Testis (tissue), 2 donors: ENCODE measurements at regions not wholly inside any gene's neighbourhood (a gene's known extent, or its start where the extent isn't known, plus 50 kb on each side); places are given as distances from the start of the nearest gene placed in this dataset.

Experiments used
- DNase-seq: peaks from one replicate; pipeline ENCODE4 v3.0.0-alpha.2; 2019
- H3K27ac ChIP-seq, 2 donors: fragments of 200-600 bp; sonication (generic); one replicate each; pipeline ENCODE4 v1.5.1; 2019
- H3K27me3 ChIP-seq: fragments of 200-600 bp; sonication (generic); one replicate; pipeline ENCODE4 v1.5.1; 2019
- H3K36me3 ChIP-seq: fragments of 200-600 bp; sonication (generic); one replicate; pipeline ENCODE4 v1.5.1; 2017; ENCODE audit warnings: low read depth; ENCODE audit errors: missing control alignments
- H3K4me1 ChIP-seq: fragments of 200-600 bp; sonication (generic); one replicate; pipeline ENCODE4 v1.5.1; 2019
- H3K4me3 ChIP-seq, 2 donors: fragments of 200-600 bp; sonication (generic); one replicate each; pipeline ENCODE4 v1.5.1; 2017 to 2019
- H3K9me3 ChIP-seq: fragments of 200-600 bp; sonication (generic); one replicate; pipeline ENCODE4 v1.5.1; 2017
- CTCF ChIP-seq, 3 experiments: fragments of 450-650 bp in 2 of 3; fragments of 200-600 bp in 1 of 3; sonication (generic) in 1 of 3; IDR thresholded peaks; one replicate each; pipeline ENCODE4 v1.5.1; 2016 to 2019; ENCODE audit warnings: antibody characterized with exemption in 3 of 3, mild to moderate bottlenecking in 2 of 3, moderate library complexity in 1 of 3
- POLR2A ChIP-seq: fragments of 450-650 bp; IDR thresholded peaks from one replicate; pipeline ENCODE4 v1.6.1; 2017; ENCODE audit warnings: antibody characterized with exemption, mild to moderate bottlenecking, moderate library complexity
- WGBS, 2 donors: methylation state at CpG; one replicate each; pipeline ENCODE4 v1.1.5; 2018; 5-methylcytosine and 5-hydroxymethylcytosine counted together
- intact Hi-C: fragments of 100-400 bp; cut with DNase I; formaldehyde crosslinking; loops from one replicate; pipeline ENCODE4 v1.15.1; 2023; ENCODE audit warnings: low total_unique reads

- no peaks in the 10 kb centered on the region for H3K4me1 ChIP-seq
- H3K9me3 ChIP-seq: no peaks in the 10 kb centered on the region
- H3K4me3 ChIP-seq: no peak overlapping the region
- no peaks in the 10 kb centered on the region for H3K36me3 ChIP-seq
- TF ChIP-seq POLR2A (no peak), CTCF (IDR thresholded peaks at IDR 0.05) (no peak)
- no peak for DNase-seq
- no peak overlapping the region for H3K27ac ChIP-seq
- no peaks in the 10 kb centered on the region for H3K27me3 ChIP-seq
- intact Hi-C loops: no loop called here
- 15 to 19% methylated on average over 2 of the region's 2 CpGs for WGBS, 2 donors
These were observed 514.3 kb downstream of the PDHA2 start for GRCh38 chr4:96354036-96354712.

- WGBS, 2 donors: 57 to 64% methylated on average over 2 of the region's 2 CpGs
- Histone ChIP-seq H3K27ac (no peak overlapping the region), H3K27me3 (no peaks in the 10 kb centered on the region), H3K4me1 (no peaks in the 10 kb centered on the region), H3K9me3 (no peaks in the 10 kb centered on the region), H3K4me3 (no peak overlapping the region), H3K36me3 (no peaks in the 10 kb centered on the region)
- TF ChIP-seq CTCF (IDR thresholded peaks at IDR 0.05) (no peak), POLR2A (no peak)
- peak; percentile 19 for DNase-seq
- intact Hi-C loops: no loop called here
These were observed 515.5 kb downstream of the PDHA2 start for GRCh38 chr4:96355414-96355813.

GRCh38 chr4:96356591-96357370, 516.9 kb downstream of the PDHA2 start:
- TF ChIP-seq POLR2A (no peak), CTCF (IDR thresholded peaks at IDR 0.05) (no peak)
- no peaks in the 10 kb centered on the region for H3K27me3 ChIP-seq
- H3K9me3 ChIP-seq: no peaks in the 10 kb centered on the region
- DNase-seq: no peak
- H3K27ac ChIP-seq: no peak overlapping the region
- no peaks in the 10 kb centered on the region for H3K4me1 ChIP-seq
- no peaks in the 10 kb centered on the region for H3K36me3 ChIP-seq
- intact Hi-C loops: no loop called here
- WGBS, 2 donors: 65 to 89% methylated on average over 2 of the region's 2 CpGs
- no peak overlapping the region for H3K4me3 ChIP-seq

GRCh38 chr4:96366632-96367031, 526.7 kb downstream of the PDHA2 start:
- no peaks in the 10 kb centered on the region for H3K4me1 ChIP-seq
- H3K27ac ChIP-seq: no peak overlapping the region
- no peak for TF ChIP-seq CTCF (IDR thresholded peaks at IDR 0.05)
- no peak for TF ChIP-seq POLR2A
- intact Hi-C loops: no loop called here
- DNase-seq: no peak
- H3K27me3 ChIP-seq: no peaks in the 10 kb centered on the region
- H3K4me3 ChIP-seq: no peak overlapping the region
- H3K9me3 ChIP-seq: no peaks in the 10 kb centered on the region
- H3K36me3 ChIP-seq: no peaks in the 10 kb centered on the region
- WGBS, 2 donors: 86 to 88% methylated on average over 1 of the region's 1 CpG
